ENCODE measurements at regions not wholly inside any gene's neighbourhood (a gene's known extent, or its start where the extent isn't known, plus 50 kb on each side); places are given as distances from the start of the nearest gene placed in this dataset.
A peak's percentile ranks its signal among the peaks of the same experiment; 100 is the strongest.

GRCh38 chr4:124079174-124079780, 633.3 kb downstream of the ANKRD50 start:
- H3K27me3 ChIP-seq (ENCODE audit: insufficient read depth, low read length) = no peaks in the 10 kb centered on the region
- H4K20me1 ChIP-seq (ENCODE audit: insufficient read depth, low read length) = no peaks in the 10 kb centered on the region
- FAIRE-seq (no peak), DNase-seq (ENCODE audit: low read depth) (peak; percentile 71)
- H3K4me2 ChIP-seq (ENCODE audit: low read length) = no peak overlapping the region
- TF ChIP-seq CTCF (IDR thresholded peaks at IDR 0.05; ENCODE audit: insufficient read depth, low read depth, low read length) (no peak), EZH2 (IDR thresholded peaks at IDR 0.05; ENCODE audit: insufficient read depth, low read length) (no peak)
- no peak overlapping the region for H3K9ac ChIP-seq (ENCODE audit: low read length)
- Mint-ChIP-seq H3K27ac (ENCODE audit: unreplicated experiment) (no peak overlapping the region), H3K27me3 (ENCODE audit: low read depth, unreplicated experiment) (no peaks in the 10 kb centered on the region), H3K36me3 (ENCODE audit: low read depth, unreplicated experiment) (no peaks in the 10 kb centered on the region), H3K4me1 (ENCODE audit: low read depth, unreplicated experiment) (no peaks in the 10 kb centered on the region), H3K9me3 (ENCODE audit: unreplicated experiment) (peaks cover 18% of the 10 kb centered on the region), H3K4me3 (ENCODE audit: unreplicated experiment) (no peak overlapping the region)
- no peaks in the 10 kb centered on the region for H3K4me1 ChIP-seq (ENCODE audit: insufficient read depth, low read length)
- H3K79me2 ChIP-seq (ENCODE audit: insufficient read depth, low read length) = no peaks in the 10 kb centered on the region
- no peaks in the 10 kb centered on the region for H3K36me3 ChIP-seq (ENCODE audit: insufficient read depth, low read length)
- H3K27ac ChIP-seq (ENCODE audit: low read depth, low read length) = no peak overlapping the region
- no peaks in the 10 kb centered on the region for H3K9me3 ChIP-seq (ENCODE audit: insufficient read depth, low read depth, low read length)
- no peak overlapping the region for H2AFZ ChIP-seq (ENCODE audit: low read depth, low read length)
- no peak overlapping the region for H3K4me3 ChIP-seq (ENCODE audit: insufficient read depth, low read depth, low read length)

GRCh38 chr4:124083711-124084110, 628.8 kb downstream of the ANKRD50 start:
- no peaks in the 10 kb centered on the region for H3K36me3 ChIP-seq (ENCODE audit: insufficient read depth, low read length)
- Mint-ChIP-seq H3K27ac (ENCODE audit: unreplicated experiment) (no peak overlapping the region), H3K4me1 (ENCODE audit: low read depth, unreplicated experiment) (no peaks in the 10 kb centered on the region), H3K36me3 (ENCODE audit: low read depth, unreplicated experiment) (no peaks in the 10 kb centered on the region), H3K4me3 (ENCODE audit: unreplicated experiment) (no peak overlapping the region), H3K9me3 (ENCODE audit: unreplicated experiment) (peaks cover 7% of the 10 kb centered on the region), H3K27me3 (ENCODE audit: low read depth, unreplicated experiment) (no peaks in the 10 kb centered on the region)
- H4K20me1 ChIP-seq (ENCODE audit: insufficient read depth, low read length) = no peaks in the 10 kb centered on the region
- H3K4me2 ChIP-seq (ENCODE audit: low read length) = no peak overlapping the region
- H3K27ac ChIP-seq (ENCODE audit: low read depth, low read length) = no peak overlapping the region
- no peaks in the 10 kb centered on the region for H3K9me3 ChIP-seq (ENCODE audit: insufficient read depth, low read depth, low read length)
- no peaks in the 10 kb centered on the region for H3K79me2 ChIP-seq (ENCODE audit: insufficient read depth, low read length)
- H2AFZ ChIP-seq (ENCODE audit: low read depth, low read length) = no peak overlapping the region
- no peak overlapping the region for H3K4me3 ChIP-seq (ENCODE audit: insufficient read depth, low read depth, low read length)
- no peak for DNase-seq (ENCODE audit: low read depth)
- H3K9ac ChIP-seq (ENCODE audit: low read length) = no peak overlapping the region
- no peak for FAIRE-seq
- no peaks in the 10 kb centered on the region for H3K27me3 ChIP-seq (ENCODE audit: insufficient read depth, low read length)
- no peaks in the 10 kb centered on the region for H3K4me1 ChIP-seq (ENCODE audit: insufficient read depth, low read length)
- TF ChIP-seq EZH2 (IDR thresholded peaks at IDR 0.05; ENCODE audit: insufficient read depth, low read length) (no peak), CTCF (IDR thresholded peaks at IDR 0.05; ENCODE audit: insufficient read depth, low read depth, low read length) (no peak)

GRCh38 chr4:124085561-124086180, 626.9 kb downstream of the ANKRD50 start:
- Histone ChIP-seq H3K27me3 (ENCODE audit: insufficient read depth, low read length) (no peaks in the 10 kb centered on the region), H3K9ac (ENCODE audit: low read length) (no peak overlapping the region), H3K79me2 (ENCODE audit: insufficient read depth, low read length) (no peaks in the 10 kb centered on the region), H3K4me3 (ENCODE audit: insufficient read depth, low read depth, low read length) (no peak overlapping the region), H2AFZ (ENCODE audit: low read depth, low read length) (no peak overlapping the region), H3K4me1 (ENCODE audit: insufficient read depth, low read length) (no peaks in the 10 kb centered on the region), H3K4me2 (ENCODE audit: low read length) (no peak overlapping the region), H3K9me3 (ENCODE audit: insufficient read depth, low read depth, low read length) (no peaks in the 10 kb centered on the region), H3K36me3 (ENCODE audit: insufficient read depth, low read length) (no peaks in the 10 kb centered on the region), H4K20me1 (ENCODE audit: insufficient read depth, low read length) (no peaks in the 10 kb centered on the region), H3K27ac (ENCODE audit: low read depth, low read length) (no peak overlapping the region)
- peaks cover 4% of the 10 kb centered on the region for H3K9me3 Mint-ChIP-seq (ENCODE audit: unreplicated experiment)
- DNase-seq (ENCODE audit: low read depth) (peak; percentile 94), FAIRE-seq (no peak)
- H3K36me3 Mint-ChIP-seq (ENCODE audit: low read depth, unreplicated experiment) = no peaks in the 10 kb centered on the region
- no peaks in the 10 kb centered on the region for H3K4me1 Mint-ChIP-seq (ENCODE audit: low read depth, unreplicated experiment)
- no peaks in the 10 kb centered on the region for H3K27me3 Mint-ChIP-seq (ENCODE audit: low read depth, unreplicated experiment)
- no peak overlapping the region for H3K4me3 Mint-ChIP-seq (ENCODE audit: unreplicated experiment)
- no peak for TF ChIP-seq EZH2 (IDR thresholded peaks at IDR 0.05; ENCODE audit: insufficient read depth, low read length)
- no peak for TF ChIP-seq CTCF (IDR thresholded peaks at IDR 0.05; ENCODE audit: insufficient read depth, low read depth, low read length)
- no peak overlapping the region for H3K27ac Mint-ChIP-seq (ENCODE audit: unreplicated experiment)
